ENCODE measurements at regions not wholly inside any gene's neighbourhood (a gene's known extent, or its start where the extent isn't known, plus 50 kb on each side); places are given as distances from the start of the nearest gene placed in this dataset.
"Not testable (repeated sequence)": the region's sequence is repeated elsewhere in the genome, so short reads cannot be mapped to it uniquely, and the experiment has no call there.

DNA sequence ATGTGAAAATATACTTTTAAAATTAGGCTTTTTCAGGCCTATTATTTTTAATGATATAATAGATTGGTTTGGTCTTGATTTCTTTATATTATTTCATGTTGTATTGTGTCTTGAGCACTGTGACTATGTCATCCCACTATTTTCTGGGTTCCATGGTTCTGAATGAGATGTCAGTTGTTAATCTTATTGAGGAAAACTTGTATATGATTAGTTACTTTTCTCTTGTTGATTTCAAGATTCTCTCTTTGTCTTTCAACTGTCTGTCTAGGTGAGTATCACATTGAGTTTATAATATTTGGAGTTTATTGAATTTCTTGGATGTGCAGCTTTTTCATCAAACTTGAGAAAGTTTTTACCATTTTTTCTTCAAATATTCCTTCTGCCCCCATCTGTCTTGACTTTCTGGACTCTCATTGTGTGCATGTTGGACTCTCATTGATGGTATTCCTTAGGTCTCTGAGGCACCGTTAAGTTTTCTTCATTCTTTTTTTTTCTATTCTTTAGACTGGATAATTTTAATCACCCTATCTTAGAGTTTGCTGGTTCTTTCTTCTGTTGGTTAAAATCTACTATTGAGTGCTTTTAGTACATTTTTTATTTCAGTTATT, 175.8 kb downstream of the TMEM167A start:
- Histone ChIP-seq H3K27me3 (replicated peaks) (no peaks in the 10 kb centered on the region), H3K36me3 (no peaks in the 10 kb centered on the region), H3K27ac (no peak overlapping the region), H3K9me3 (replicated peaks) (peaks cover 10% of the 10 kb centered on the region; the same call in 1 of the 2 replicates), H3K4me1 (replicated peaks) (no peaks in the 10 kb centered on the region), H3K4me3 (no peak overlapping the region)
- DNase-seq (ENCODE audit: low read depth in 1 of 2, low spot score in 2 of 2), result no peak

DNA sequence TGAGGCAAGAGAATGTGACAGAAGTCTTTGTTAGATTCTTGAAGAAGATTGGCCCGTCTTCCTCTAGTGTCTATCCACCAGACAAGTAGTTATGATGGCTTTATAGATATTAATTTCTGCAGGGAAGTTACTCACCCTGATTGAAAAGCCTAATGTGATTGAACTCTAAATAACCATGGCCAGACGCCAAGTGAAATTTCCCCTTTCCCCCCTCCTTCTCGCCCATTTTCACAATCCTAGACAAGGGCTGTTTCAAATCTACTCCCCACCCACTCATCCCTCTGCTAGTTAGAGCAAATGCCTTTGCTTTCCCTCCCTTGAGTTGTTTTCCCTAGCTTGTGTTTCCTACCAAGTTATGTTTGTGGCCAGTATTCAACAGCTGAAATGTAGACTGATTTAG, 182.5 kb downstream of the TMEM167A start:
- no peak for DNase-seq (ENCODE audit: low read depth in 1 of 2, low spot score in 2 of 2)
- no peaks in the 10 kb centered on the region for H3K36me3 ChIP-seq
- no peaks in the 10 kb centered on the region for H3K27me3 ChIP-seq (replicated peaks)

DNA sequence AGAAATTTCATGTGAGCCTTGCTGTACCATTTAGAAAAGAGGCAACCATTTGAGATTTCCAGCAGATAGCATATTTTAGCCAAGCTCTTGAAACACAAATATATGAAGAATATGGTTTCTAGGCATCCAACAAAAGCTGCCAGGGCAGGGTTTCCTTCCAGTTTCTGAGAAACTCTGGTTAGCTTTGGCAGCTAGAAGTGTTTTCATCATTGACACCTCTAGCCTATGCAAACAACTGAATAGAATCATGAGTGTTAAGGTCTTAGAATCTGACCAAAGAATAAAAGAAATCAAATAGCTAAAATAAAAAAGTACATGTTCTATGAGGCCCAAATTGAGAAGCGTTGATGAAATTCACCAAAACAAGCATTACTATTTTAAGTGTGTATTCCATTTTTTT, 188.1 kb downstream of the TMEM167A start:
- Histone ChIP-seq H3K27me3 (replicated peaks) (no peaks in the 10 kb centered on the region), H3K4me3 (no peak overlapping the region), H3K4me1 (replicated peaks) (peaks cover 30% of the 10 kb centered on the region), H3K9me3 (replicated peaks) (no peaks in the 10 kb centered on the region), H3K36me3 (no peaks in the 10 kb centered on the region), H3K27ac (no peak overlapping the region)
- DNase-seq (ENCODE audit: low read depth in 1 of 2, low spot score in 2 of 2), result no peak

More for the DNA sequence above, 182.5 kb downstream of the TMEM167A start:
- H3K27ac ChIP-seq, result no peak overlapping the region
- no peak overlapping the region for H3K4me3 ChIP-seq
- no peaks in the 10 kb centered on the region; the same call in 1 of the 2 replicates for H3K9me3 ChIP-seq (replicated peaks)
- no peaks in the 10 kb centered on the region for H3K4me1 ChIP-seq (replicated peaks)

DNA sequence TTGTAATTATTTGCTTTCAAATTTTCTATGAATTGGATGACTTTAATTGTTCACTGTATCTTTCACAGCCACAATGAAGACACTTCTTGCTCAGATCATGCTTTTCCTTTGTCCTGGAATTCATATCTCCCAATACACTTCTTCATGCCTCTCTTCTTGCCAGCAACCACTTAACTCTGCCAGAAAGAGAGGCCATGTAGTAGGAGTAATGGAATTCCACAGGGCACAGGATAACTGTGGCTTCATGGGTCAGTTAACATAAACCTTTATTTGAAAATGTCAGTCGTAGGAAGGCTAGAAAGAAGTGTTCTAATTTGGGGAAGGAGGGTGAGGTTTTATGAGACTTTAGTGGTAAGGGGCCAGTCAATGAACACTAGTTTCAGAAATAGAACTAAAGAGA, 190.3 kb downstream of the TMEM167A start:
- no peaks in the 10 kb centered on the region for H3K36me3 ChIP-seq
- H3K4me3 ChIP-seq, result no peak overlapping the region
- DNase-seq (ENCODE audit: low read depth in 1 of 2, low spot score in 2 of 2), result peak in 1 of 2 experiments; percentile 35

DNA sequence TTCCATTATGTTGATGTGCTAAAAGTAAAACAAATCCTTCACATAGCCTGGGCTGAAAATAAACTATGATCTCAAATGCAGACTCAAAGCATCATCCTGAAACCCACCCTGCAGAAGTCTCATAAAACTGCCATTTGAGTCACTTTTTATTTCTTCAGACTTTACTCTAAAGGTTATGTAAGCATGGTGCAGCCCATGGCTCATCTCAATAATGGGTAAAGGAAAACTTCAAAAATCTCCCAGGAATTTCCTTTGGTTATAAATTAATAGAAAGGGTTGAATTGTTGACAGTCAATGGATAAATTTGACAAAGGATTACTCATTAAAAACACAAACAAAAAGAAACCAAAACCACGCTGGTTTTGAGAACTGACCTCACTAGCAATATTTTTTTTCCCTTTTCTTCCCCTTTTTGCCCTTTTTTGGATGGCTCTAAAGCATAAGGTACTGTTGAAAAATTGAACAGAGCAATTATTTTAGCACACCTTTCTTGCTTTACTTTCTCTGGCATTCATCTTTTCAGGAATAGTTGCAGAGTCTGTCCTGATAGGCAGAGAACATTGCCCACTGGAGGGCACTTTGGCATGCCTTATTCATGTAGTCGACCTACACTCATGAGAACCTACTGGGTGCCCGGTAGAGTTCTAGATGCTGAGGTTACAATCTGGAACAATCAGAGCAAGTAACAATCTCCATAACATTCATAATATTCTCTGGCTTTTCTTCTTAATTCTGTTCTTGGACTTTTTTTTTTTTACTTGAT, 191.4 kb downstream of the TMEM167A start:
- peak; percentile 54 to 93 for DNase-seq (ENCODE audit: low read depth in 1 of 2, low spot score in 2 of 2)

More for the DNA sequence above, 190.3 kb downstream of the TMEM167A start:
- Histone ChIP-seq H3K9me3 (replicated peaks) (no peaks in the 10 kb centered on the region), H3K27ac (no peak overlapping the region), H3K27me3 (replicated peaks) (no peaks in the 10 kb centered on the region), H3K4me1 (replicated peaks) (peaks cover 37% of the 10 kb centered on the region)

DNA sequence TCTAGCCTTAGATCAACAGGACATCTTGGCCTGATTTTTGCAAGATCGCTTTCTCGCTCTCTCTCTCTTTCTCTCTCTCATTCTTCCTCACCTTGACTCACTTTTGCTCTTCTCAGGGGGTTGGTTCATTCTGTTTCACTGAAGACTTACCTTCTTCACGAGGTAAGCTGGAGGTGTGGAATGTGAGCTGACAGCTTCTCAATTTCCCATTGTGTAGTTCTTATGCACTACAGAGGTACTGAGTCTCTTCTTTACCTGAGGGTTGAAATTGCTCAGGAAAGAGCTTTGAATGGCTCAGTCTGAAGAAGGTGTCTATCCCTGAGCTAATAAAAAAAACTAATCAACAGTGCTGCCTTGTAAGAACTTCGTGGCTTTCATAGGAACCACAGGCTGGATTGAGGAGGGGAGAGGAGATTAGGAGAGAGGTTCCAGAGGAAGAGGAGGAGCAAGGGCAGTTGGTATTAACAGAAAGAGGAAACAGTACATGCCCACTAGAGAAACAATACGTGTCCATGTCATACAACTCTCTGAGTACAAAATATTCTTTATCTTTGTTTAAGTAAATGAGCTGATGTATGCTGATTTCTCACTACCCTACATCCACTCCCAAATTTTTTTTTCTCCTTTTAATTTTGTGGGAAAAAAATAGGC, 192.2 kb downstream of the TMEM167A start:
- no peaks in the 10 kb centered on the region for H3K27me3 ChIP-seq (replicated peaks)
- no peaks in the 10 kb centered on the region for H3K9me3 ChIP-seq (replicated peaks)
- peak overlapping the region; percentile 27 for H3K27ac ChIP-seq
- no peak for DNase-seq (ENCODE audit: low read depth in 1 of 2, low spot score in 2 of 2)
- H3K4me1 ChIP-seq (replicated peaks), result peaks cover 37% of the 10 kb centered on the region
- no peak overlapping the region for H3K4me3 ChIP-seq
- H3K36me3 ChIP-seq, result no peaks in the 10 kb centered on the region

More for the DNA sequence above, 191.4 kb downstream of the TMEM167A start:
- H3K4me1 ChIP-seq (replicated peaks), result peaks cover 37% of the 10 kb centered on the region
- no peaks in the 10 kb centered on the region for H3K27me3 ChIP-seq (replicated peaks)
- peak overlapping the region; percentile 27 for H3K27ac ChIP-seq
- H3K4me3 ChIP-seq, result no peak overlapping the region
- H3K9me3 ChIP-seq (replicated peaks), result no peaks in the 10 kb centered on the region
- H3K36me3 ChIP-seq, result no peaks in the 10 kb centered on the region

DNA sequence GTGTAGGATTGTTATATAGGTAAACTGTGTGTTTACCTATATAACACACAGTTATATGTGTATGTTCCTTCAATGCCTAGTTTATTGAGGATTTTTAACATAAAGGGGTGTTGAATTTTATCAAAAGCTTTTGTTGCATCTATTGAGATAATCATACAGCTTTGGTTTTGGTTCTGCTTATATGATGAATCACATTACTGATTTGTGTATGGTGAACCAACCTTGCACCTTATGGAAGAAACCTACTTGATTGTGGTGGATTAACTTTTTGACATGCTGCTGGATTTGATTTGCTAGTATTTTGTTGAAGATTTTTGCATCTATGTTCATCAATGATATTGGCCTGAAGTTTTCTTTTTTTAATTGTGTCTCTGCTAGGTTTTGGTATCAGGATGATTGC, 194.9 kb downstream of the TMEM167A start:
- peaks cover 3% of the 10 kb centered on the region; the same call in 1 of the 2 replicates for H3K9me3 ChIP-seq (replicated peaks)
- H3K27me3 ChIP-seq (replicated peaks), result no peaks in the 10 kb centered on the region
- DNase-seq (ENCODE audit: low read depth in 1 of 2, low spot score in 2 of 2), result no peak
- no peaks in the 10 kb centered on the region for H3K36me3 ChIP-seq
- H3K4me1 ChIP-seq (replicated peaks), result peaks cover 36% of the 10 kb centered on the region
- no peak overlapping the region for H3K4me3 ChIP-seq
- no peak overlapping the region for H3K27ac ChIP-seq

DNA sequence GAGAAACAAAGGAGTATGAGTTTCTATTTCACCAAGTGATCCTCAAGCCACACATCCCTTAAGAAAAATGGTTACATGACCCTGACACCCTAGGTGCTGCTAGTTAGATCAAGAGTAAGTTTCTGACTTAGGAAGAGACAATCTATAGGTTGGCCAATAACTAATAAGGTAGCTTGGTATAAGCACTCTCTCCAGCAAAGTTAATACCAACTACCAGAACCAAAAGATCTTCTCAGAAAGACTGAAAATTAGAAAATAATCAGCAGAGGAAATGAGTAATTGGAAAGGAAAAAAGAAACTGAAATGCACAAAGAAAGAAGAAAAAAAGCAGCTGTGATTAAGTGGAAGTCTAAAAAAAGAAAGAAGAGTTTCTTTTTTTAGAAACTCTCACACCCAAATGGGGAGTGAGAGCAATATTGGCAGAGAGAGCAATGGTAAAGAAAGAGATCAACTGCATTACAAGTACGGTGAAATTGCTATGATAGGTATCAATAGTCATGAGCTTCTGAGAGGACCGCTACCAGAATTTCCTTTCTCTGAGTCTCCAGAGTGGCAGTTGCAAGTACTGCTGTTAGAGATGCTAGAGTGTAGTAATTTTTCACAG, 195.5 kb downstream of the TMEM167A start:
- Histone ChIP-seq H3K27me3 (replicated peaks) (no peaks in the 10 kb centered on the region), H3K36me3 (no peaks in the 10 kb centered on the region), H3K9me3 (replicated peaks) (peaks cover 3% of the 10 kb centered on the region; the same call in 1 of the 2 replicates), H3K4me1 (replicated peaks) (peaks cover 30% of the 10 kb centered on the region), H3K4me3 (no peak overlapping the region), H3K27ac (no peak overlapping the region)
- DNase-seq (ENCODE audit: low read depth in 1 of 2, low spot score in 2 of 2), result no peak

DNA sequence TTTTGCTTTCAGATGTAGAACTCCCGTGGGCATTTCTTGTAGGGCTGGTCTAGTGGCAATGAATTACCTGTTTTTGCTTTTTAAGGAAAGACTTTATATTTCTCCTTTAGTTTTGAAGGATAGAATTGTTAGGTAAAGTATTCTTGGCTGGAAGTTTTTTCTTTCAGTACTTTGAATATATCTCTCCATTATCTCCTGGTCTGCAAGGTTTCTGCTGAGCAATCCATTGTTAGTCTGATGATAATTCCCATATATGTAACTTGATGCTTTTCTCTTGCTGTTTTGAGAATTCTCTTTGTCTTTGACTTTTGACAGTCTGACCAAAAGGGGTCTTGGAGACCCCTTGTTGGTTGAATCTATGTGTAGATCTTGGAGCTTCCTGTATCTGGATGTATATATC, 198.1 kb downstream of the TMEM167A start:
- Histone ChIP-seq H3K36me3 (no peaks in the 10 kb centered on the region), H3K27ac (no peak overlapping the region), H3K4me1 (replicated peaks) (peaks cover 7% of the 10 kb centered on the region), H3K27me3 (replicated peaks) (no peaks in the 10 kb centered on the region), H3K4me3 (no peak overlapping the region), H3K9me3 (replicated peaks) (peaks cover 3% of the 10 kb centered on the region; the same call in 1 of the 2 replicates)
- no peak for DNase-seq (ENCODE audit: low read depth in 1 of 2, low spot score in 2 of 2)

DNA sequence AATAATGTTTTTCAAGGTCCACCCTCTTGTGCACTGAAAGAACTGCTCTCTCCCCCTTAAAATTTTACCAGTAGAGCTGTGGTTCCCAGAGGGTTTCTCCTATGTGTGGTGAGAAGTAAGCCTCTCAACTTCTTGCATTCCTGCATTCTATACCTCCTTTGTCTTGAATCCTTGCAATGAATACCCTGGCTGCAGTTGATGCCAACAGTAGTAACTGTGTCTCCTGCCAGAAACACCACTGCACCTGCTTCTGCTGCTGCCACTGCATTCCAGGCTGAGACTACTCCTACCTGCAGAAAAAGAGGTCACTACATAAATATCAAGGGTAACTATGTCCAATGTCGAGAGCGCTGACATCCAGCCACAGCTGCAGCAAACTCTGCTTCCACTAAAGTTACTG, 203.7 kb downstream of the TMEM167A start:
- DNase-seq (ENCODE audit: low read depth in 1 of 2, low spot score in 2 of 2), result no peak
- H3K4me1 ChIP-seq (replicated peaks), result no peaks in the 10 kb centered on the region
- no peak overlapping the region for H3K27ac ChIP-seq
- H3K27me3 ChIP-seq (replicated peaks), result no peaks in the 10 kb centered on the region
- H3K9me3 ChIP-seq (replicated peaks), result 0 out of 2 replicates have a peak, but pooled peaks cover 3% of the 10 kb centered on the region
- H3K36me3 ChIP-seq, result no peaks in the 10 kb centered on the region
- no peak overlapping the region for H3K4me3 ChIP-seq

DNA sequence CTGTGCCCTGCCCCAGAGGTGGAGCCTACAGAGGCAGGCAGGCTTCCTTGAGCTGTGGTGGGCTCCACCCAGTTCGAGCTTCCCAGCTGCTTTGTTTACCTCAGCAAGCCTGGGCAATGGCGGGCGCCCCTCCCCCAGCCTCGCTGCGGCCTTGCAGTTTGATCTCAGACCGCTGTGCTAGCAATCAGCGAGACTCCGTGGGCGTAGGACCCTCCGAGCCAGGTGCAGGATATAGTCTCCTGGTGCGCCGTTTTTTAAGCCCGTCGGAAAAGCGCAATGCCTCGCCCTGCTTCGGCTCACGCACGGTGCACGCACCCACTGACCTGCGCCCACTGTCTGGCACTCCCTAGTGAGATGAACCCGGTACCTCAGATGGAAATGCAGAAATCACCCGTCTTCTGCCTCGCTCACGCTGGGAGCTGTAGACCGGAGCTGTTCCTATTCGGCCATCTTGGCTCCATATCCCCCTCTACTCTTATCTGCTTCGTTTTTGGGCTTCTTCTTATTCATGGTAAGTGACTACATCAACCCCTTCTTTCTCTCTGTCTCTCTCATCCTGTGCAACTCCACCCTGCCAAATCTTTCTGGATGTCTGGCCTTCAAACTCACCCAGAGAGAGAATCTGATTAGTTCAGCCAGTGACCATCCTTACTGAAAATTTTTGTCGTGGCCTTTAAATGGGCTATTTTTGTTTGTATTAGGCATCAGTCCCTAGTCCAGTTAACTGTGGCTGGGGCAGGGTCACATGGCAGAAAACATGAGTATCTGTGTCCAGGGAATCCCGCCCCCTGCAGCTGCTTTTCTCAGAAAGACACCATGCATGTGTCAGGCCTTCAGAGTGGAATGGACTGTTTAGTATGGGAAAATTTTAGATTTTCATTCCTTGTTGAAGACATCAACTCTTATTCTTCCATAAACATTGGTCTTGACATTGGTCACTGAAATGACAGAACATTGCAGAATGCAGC, 204.6 kb downstream of the TMEM167A start:
- not testable (repeated sequence) for DNase-seq (ENCODE audit: low read depth in 1 of 2, low spot score in 2 of 2); H3K27me3 ChIP-seq (replicated peaks); H3K27ac ChIP-seq; H3K4me3 ChIP-seq; H3K4me1 ChIP-seq (replicated peaks); H3K36me3 ChIP-seq; H3K9me3 ChIP-seq (replicated peaks)

DNA sequence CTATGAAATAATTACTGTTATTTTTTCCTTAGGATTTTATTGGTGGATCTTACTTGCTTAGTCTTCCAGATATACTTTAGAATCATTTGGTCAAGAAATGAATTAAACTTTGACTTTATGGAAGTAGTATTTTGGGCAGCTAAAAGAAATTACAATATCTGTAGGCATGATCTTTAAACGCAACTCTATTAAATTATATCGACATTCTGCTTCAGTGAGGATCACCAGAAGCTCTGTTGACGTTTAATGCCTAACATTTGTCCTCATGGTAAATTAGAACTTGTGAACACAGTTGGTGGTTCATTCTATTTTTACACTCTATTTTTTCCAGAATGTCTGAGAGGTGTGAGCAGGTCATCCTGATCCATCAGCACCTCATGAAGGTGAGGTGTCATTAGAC, 211.6 kb downstream of the TMEM167A start:
- Histone ChIP-seq H3K9me3 (replicated peaks) (no peaks in the 10 kb centered on the region), H3K4me1 (replicated peaks) (no peaks in the 10 kb centered on the region), H3K4me3 (no peak overlapping the region), H3K27me3 (replicated peaks) (no peaks in the 10 kb centered on the region), H3K27ac (no peak overlapping the region), H3K36me3 (no peaks in the 10 kb centered on the region)
- no peak for DNase-seq (ENCODE audit: low read depth in 1 of 2, low spot score in 2 of 2)

DNA sequence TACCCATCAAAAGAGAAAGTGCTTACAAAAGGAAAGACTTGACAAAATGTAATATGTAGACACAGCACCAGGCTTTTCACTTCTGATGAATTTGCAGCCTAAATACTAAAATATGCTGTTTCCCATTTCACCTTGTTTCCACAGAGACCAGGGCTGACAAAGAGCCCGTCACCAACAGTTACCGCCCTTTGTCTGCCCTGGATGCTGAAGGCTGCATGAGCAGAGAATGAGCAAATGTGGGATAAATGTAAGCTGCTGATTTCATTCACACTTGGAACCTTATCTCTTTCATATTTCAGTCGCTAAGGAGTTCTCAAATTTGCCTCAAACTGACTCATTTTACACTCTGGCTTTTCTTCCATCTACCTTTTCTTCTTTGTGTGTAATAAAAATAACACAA, 213.9 kb downstream of the TMEM167A start:
- Histone ChIP-seq H3K9me3 (replicated peaks) (no peaks in the 10 kb centered on the region), H3K27me3 (replicated peaks) (no peaks in the 10 kb centered on the region), H3K27ac (no peak overlapping the region), H3K4me1 (replicated peaks) (no peaks in the 10 kb centered on the region), H3K4me3 (no peak overlapping the region), H3K36me3 (no peaks in the 10 kb centered on the region)
- no peak for DNase-seq (ENCODE audit: low read depth in 1 of 2, low spot score in 2 of 2)

All from SJSA1 (cell line).